HFFc6 (cell line): ENCODE measurements at regions not wholly inside any gene's neighbourhood (a gene's known extent, or its start where the extent isn't known, plus 50 kb on each side); places are given as distances from the start of the nearest gene placed in this dataset.
A peak's percentile ranks its signal among the peaks of the same experiment; 100 is the strongest.

Source experiments
- DNase-seq: peaks from one replicate; pipeline ENCODE4 v3.0.0-alpha.2; 2018
- H3K27ac Mint-ChIP-seq: 2 replicates; pipeline ENCODE4 v1.8.0; 2020; ENCODE audit warnings: mild to moderate bottlenecking, mixed read lengths
- H3K27me3 Mint-ChIP-seq: 2 replicates; pipeline ENCODE4 v1.8.0; 2021; ENCODE audit warnings: mild to moderate bottlenecking, moderate library complexity, mixed read lengths; ENCODE audit not compliant: insufficient read depth
- H3K36me3 Mint-ChIP-seq: 2 replicates; pipeline ENCODE4 v1.8.0; 2021; ENCODE audit warnings: low read depth, mixed read lengths
- H3K4me1 Mint-ChIP-seq: 2 replicates; pipeline ENCODE4 v1.8.0; 2020; ENCODE audit warnings: low read depth, mixed read lengths
- H3K4me3 Mint-ChIP-seq: 2 replicates; pipeline ENCODE4 v1.8.0; 2020; ENCODE audit warnings: mild to moderate bottlenecking, moderate library complexity, mixed read lengths
- H3K9me3 Mint-ChIP-seq: 2 replicates; pipeline ENCODE4 v1.8.0; 2020; ENCODE audit warnings: mild to moderate bottlenecking, mixed read lengths
- CTCF ChIP-seq: fragments of 200-600 bp; sonication (generic); IDR thresholded peaks from 2 replicates; pipeline ENCODE4 v1.5.0; 2021; ENCODE audit warnings: antibody characterized with exemption, mild to moderate bottlenecking

- H3K27ac Mint-ChIP-seq, result no peak overlapping the region
- H3K4me3 Mint-ChIP-seq, result no peak overlapping the region
- H3K4me1 Mint-ChIP-seq, result no peaks in the 10 kb centered on the region; the same call in 1 of the 2 replicates
- no peaks in the 10 kb centered on the region for H3K27me3 Mint-ChIP-seq
- no peak for TF ChIP-seq CTCF
- H3K36me3 Mint-ChIP-seq, result no peaks in the 10 kb centered on the region
- DNase-seq, result peak; percentile 43
- H3K9me3 Mint-ChIP-seq, result peaks cover 6% of the 10 kb centered on the region; the same call in 1 of the 2 replicates
Measured at GRCh38 chr18:41347057-41347456, 608.0 kb upstream of the PIK3C3 start.

GRCh38 chr18:41343808-41344207 is 611.2 kb upstream of the PIK3C3 start:
- no peak for DNase-seq
- TF ChIP-seq CTCF, result no peak
- H3K4me1 Mint-ChIP-seq, result no peaks in the 10 kb centered on the region; the same call in 1 of the 2 replicates
- no peak overlapping the region for H3K4me3 Mint-ChIP-seq
- no peak overlapping the region for H3K27ac Mint-ChIP-seq
- no peaks in the 10 kb centered on the region for H3K36me3 Mint-ChIP-seq
- H3K9me3 Mint-ChIP-seq, result peaks cover 6% of the 10 kb centered on the region
- no peaks in the 10 kb centered on the region for H3K27me3 Mint-ChIP-seq

GRCh38 chr18:41338341-41338740 is 616.7 kb upstream of the PIK3C3 start:
- Mint-ChIP-seq H3K4me1 (no peaks in the 10 kb centered on the region), H3K27ac (no peak overlapping the region), H3K36me3 (no peaks in the 10 kb centered on the region), H3K9me3 (peaks cover 14% of the 10 kb centered on the region), H3K27me3 (no peaks in the 10 kb centered on the region), H3K4me3 (no peak overlapping the region)
- no peak for TF ChIP-seq CTCF
- no peak for DNase-seq

- H3K4me3 Mint-ChIP-seq, result no peak overlapping the region
- no peak for TF ChIP-seq CTCF
- DNase-seq, result no peak
- peaks cover 20% of the 10 kb centered on the region; the same call in 1 of the 2 replicates for H3K9me3 Mint-ChIP-seq
- no peaks in the 10 kb centered on the region; the same call in 1 of the 2 replicates for H3K27me3 Mint-ChIP-seq
- H3K27ac Mint-ChIP-seq, result no peak overlapping the region
- no peaks in the 10 kb centered on the region for H3K36me3 Mint-ChIP-seq
- no peaks in the 10 kb centered on the region for H3K4me1 Mint-ChIP-seq
Measured at GRCh38 chr18:41331661-41332060, 623.4 kb upstream of the PIK3C3 start.

- DNase-seq, result no peak
- H3K4me1 Mint-ChIP-seq, result no peaks in the 10 kb centered on the region; the same call in 1 of the 2 replicates
- no peak overlapping the region for H3K27ac Mint-ChIP-seq
Measured at GRCh38 chr18:41326311-41326710, 628.7 kb upstream of the PIK3C3 start.

More at GRCh38 chr18:41326311-41326710, 628.7 kb upstream of the PIK3C3 start:
- H3K4me3 Mint-ChIP-seq, result no peak overlapping the region
- H3K36me3 Mint-ChIP-seq, result no peaks in the 10 kb centered on the region
- H3K9me3 Mint-ChIP-seq, result peaks cover 17% of the 10 kb centered on the region; the same call in 1 of the 2 replicates
- no peaks in the 10 kb centered on the region; the same call in 1 of the 2 replicates for H3K27me3 Mint-ChIP-seq
- no peak for TF ChIP-seq CTCF
